Esophagus muscularis mucosa (tissue), 4 donors: ENCODE measurements at regions not wholly inside any gene's neighbourhood (a gene's known extent, or its start where the extent isn't known, plus 50 kb on each side); places are given as distances from the start of the nearest gene placed in this dataset.
"Not testable (repeated sequence)": the region's sequence is repeated elsewhere in the genome, so short reads cannot be mapped to it uniquely, and the experiment has no call there.

Experiments
- DNase-seq: peaks from one replicate; pipeline ENCODE4 v3.0.0-alpha.2; 2017; ENCODE audit errors: extremely low spot score
- H3K27ac ChIP-seq, 4 donors: fragments of 200-600 bp; sonication (generic); replicated peaks in 1 of 4; 1 replicate in 3 of 4; 2 replicates in 1 of 4; pipeline ENCODE4 v1.5.1; 2016 to 2019; ENCODE audit warnings: mild to moderate bottlenecking in 1 of 4
- H3K27me3 ChIP-seq, 4 donors: fragments of 200-600 bp; sonication (generic); one replicate each; pipeline versions ENCODE4 v1.5.1 to v1.6.0; 2016 to 2019
- H3K36me3 ChIP-seq, 4 donors: fragments of 200-600 bp; sonication (generic); one replicate each; pipeline ENCODE4 v1.5.1; 2016 to 2019
- H3K4me1 ChIP-seq, 4 donors: fragments of 200-600 bp; sonication (generic); one replicate each; pipeline ENCODE4 v1.5.1; 2016 to 2019
- H3K4me3 ChIP-seq, 4 donors: fragments of 200-600 bp; sonication (generic); 1 replicate in 2 of 4; 2 replicates in 2 of 4; pipeline ENCODE4 v1.5.1; 2016 to 2019; ENCODE audit warnings: mild to moderate bottlenecking in 4 of 4, moderate library complexity in 1 of 4
- H3K9me3 ChIP-seq, 4 donors: fragments of 200-600 bp; sonication (generic); 1 replicate in 3 of 4; 2 replicates in 1 of 4; pipeline ENCODE4 v1.5.1; 2016 to 2019
- EP300 ChIP-seq: sonication (generic); formaldehyde crosslinking; IDR thresholded peaks from one replicate; pipeline ENCODE4 v1.6.1; 2017; ENCODE audit warnings: antibody characterized with exemption
- POLR2A ChIP-seq: fragments of 450-650 bp; IDR thresholded peaks from one replicate; pipeline ENCODE4 v1.6.1; 2017; ENCODE audit warnings: antibody characterized with exemption, moderate library complexity, mild to moderate bottlenecking, low read depth
- POLR2AphosphoS5 ChIP-seq, 2 donors: sonication (generic); formaldehyde crosslinking; IDR thresholded peaks; one replicate each; pipeline ENCODE4 v1.6.1; 2017; ENCODE audit warnings: antibody characterized with exemption in 2 of 2
- WGBS: methylation state at CpG from one replicate; pipeline ENCODE4 v1.1.5; 2018; 5-methylcytosine and 5-hydroxymethylcytosine counted together
- intact Hi-C: fragments of 100-400 bp; cut with DNase I; formaldehyde crosslinking; loops from one replicate; pipeline ENCODE4 v1.15.1; 2023
- TF ChIP-seq, protein P1 (sequence below), 3 experiments: fragments of 200-600 bp in 2 of 3; fragments of 450-650 bp in 1 of 3; sonication (generic) in 2 of 3; IDR thresholded peaks; one replicate each; pipeline ENCODE4 v1.5.1; 2017 to 2019; ENCODE audit warnings: antibody characterized with exemption in 3 of 3, mild to moderate bottlenecking in 2 of 3, moderate library complexity in 1 of 3

DNA sequence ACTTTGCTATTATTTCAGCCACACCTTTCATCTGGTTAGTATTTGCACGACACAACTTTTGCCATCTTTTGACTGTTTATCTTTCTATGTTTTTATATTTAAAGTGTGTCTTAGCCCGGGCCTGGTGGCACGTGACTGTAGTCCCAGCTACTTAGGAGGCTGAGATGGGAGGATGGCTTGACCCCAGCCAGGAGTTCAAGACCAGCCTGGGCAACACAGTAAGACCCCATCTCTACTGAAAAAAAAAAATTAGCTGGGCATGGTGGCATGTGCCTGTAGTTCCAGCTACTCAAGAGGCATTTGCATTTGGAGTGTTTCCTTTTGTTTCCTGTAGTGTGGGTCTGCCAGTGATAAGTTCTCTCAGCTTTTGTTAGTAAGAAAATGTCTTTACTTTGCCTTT, 88.7 kb upstream of the GLI2 start:
- no peaks in the 10 kb centered on the region for H3K27me3 ChIP-seq
- no peaks in the 10 kb centered on the region for H3K4me1 ChIP-seq
- intact Hi-C loops = no loop called here
- H3K36me3 ChIP-seq = no peaks in the 10 kb centered on the region
- no peak overlapping the region for H3K4me3 ChIP-seq
- TF ChIP-seq EP300 (no peak), POLR2AphosphoS5 (IDR thresholded peaks at IDR 0.05) (no peak), POLR2A (no peak)
- TF ChIP-seq, protein P1, sequence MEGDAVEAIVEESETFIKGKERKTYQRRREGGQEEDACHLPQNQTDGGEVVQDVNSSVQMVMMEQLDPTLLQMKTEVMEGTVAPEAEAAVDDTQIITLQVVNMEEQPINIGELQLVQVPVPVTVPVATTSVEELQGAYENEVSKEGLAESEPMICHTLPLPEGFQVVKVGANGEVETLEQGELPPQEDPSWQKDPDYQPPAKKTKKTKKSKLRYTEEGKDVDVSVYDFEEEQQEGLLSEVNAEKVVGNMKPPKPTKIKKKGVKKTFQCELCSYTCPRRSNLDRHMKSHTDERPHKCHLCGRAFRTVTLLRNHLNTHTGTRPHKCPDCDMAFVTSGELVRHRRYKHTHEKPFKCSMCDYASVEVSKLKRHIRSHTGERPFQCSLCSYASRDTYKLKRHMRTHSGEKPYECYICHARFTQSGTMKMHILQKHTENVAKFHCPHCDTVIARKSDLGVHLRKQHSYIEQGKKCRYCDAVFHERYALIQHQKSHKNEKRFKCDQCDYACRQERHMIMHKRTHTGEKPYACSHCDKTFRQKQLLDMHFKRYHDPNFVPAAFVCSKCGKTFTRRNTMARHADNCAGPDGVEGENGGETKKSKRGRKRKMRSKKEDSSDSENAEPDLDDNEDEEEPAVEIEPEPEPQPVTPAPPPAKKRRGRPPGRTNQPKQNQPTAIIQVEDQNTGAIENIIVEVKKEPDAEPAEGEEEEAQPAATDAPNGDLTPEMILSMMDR (IDR thresholded peaks at IDR 0.05) = no peak
- no peak for DNase-seq
- H3K9me3 ChIP-seq = peaks cover 3 to 30% (median 28%) of the 10 kb centered on the region in 4 donors
- H3K27ac ChIP-seq = no peak overlapping the region
- 73% methylated on average over 3 of the region's 3 CpGs for WGBS

GRCh38 chr2:120647487-120647886, 88.2 kb upstream of the GLI2 start:
- H3K27me3 ChIP-seq = no peaks in the 10 kb centered on the region
- H3K4me1 ChIP-seq = no peaks in the 10 kb centered on the region
- H3K4me3 ChIP-seq = no peak overlapping the region
- H3K27ac ChIP-seq = no peak overlapping the region
- H3K9me3 ChIP-seq = peaks cover 3 to 30% (median 28%) of the 10 kb centered on the region in 4 donors
- H3K36me3 ChIP-seq = no peaks in the 10 kb centered on the region
- 60% methylated on average over 6 of the region's 6 CpGs for WGBS
- no peak for DNase-seq
- TF ChIP-seq, protein P1 (IDR thresholded peaks at IDR 0.05) = no peak
- no peak for TF ChIP-seq POLR2AphosphoS5 (IDR thresholded peaks at IDR 0.05)
- no peak for TF ChIP-seq POLR2A
- no peak for TF ChIP-seq EP300
- intact Hi-C loops = no loop called here

- H3K4me1 ChIP-seq, DNase-seq, intact Hi-C loops, H3K4me3 ChIP-seq, H3K36me3 ChIP-seq, H3K27ac ChIP-seq: not testable (repeated sequence)
- 85% methylated on average over 7 of the region's 7 CpGs for WGBS
- Histone ChIP-seq H3K9me3 (peaks cover 3 to 30% (median 28%) of the 10 kb centered on the region in 4 donors), H3K27me3 (peaks cover 0 to 14% (median 3%) of the 10 kb centered on the region in 4 donors)
Measured at GRCh38 chr2:120649381-120649780, 86.3 kb upstream of the GLI2 start.

GRCh38 chr2:120650022-120650644, 85.5 kb upstream of the GLI2 start:
- Histone ChIP-seq H3K4me3 (no peak overlapping the region), H3K4me1 (peaks cover 3 to 11% (median 7%) of the 10 kb centered on the region in 4 donors), H3K27me3 (peaks cover 0 to 22% (median 5%) of the 10 kb centered on the region in 4 donors), H3K27ac (no peak overlapping the region), H3K36me3 (no peaks in the 10 kb centered on the region), H3K9me3 (peaks cover 3 to 30% (median 28%) of the 10 kb centered on the region in 4 donors)
- intact Hi-C loops = no loop called here
- TF ChIP-seq POLR2A (no peak), EP300 (no peak)
- TF ChIP-seq, protein P1 (IDR thresholded peaks at IDR 0.05) = no peak
- DNase-seq = no peak
- whole genome bisulfite sequencing = 73% methylated on average over 1 of the region's 1 CpG

DNA sequence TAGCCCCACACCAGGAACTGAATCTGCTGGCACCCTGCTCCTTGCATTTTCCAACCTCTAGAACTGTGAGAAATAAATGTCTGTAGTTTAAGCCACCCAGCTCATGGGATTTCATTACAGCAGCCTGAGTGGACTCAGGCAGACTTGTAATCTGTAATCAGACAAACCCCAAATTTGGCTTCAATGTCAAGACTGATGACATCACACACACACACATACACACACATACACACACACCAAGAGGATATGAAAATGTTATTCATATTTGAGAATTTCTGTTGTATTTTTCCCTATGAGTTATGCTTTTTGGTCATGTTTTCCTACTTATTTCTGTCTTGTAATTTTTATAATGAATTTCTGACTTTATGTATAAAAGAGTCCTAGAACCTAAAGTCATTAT, 83.8 kb upstream of the GLI2 start:
- Histone ChIP-seq H3K27me3 (peaks cover 0 to 24% (median 5%) of the 10 kb centered on the region in 4 donors), H3K4me3 (no peak overlapping the region), H3K36me3 (no peaks in the 10 kb centered on the region), H3K4me1 (peaks cover 3 to 25% (median 17%) of the 10 kb centered on the region in 4 donors), H3K27ac (no peak overlapping the region), H3K9me3 (peaks cover 3 to 30% (median 28%) of the 10 kb centered on the region in 4 donors)
- DNase-seq = no peak
- TF ChIP-seq POLR2A = no peak
- TF ChIP-seq EP300 = no peak
- intact Hi-C loops = no loop called here

DNA sequence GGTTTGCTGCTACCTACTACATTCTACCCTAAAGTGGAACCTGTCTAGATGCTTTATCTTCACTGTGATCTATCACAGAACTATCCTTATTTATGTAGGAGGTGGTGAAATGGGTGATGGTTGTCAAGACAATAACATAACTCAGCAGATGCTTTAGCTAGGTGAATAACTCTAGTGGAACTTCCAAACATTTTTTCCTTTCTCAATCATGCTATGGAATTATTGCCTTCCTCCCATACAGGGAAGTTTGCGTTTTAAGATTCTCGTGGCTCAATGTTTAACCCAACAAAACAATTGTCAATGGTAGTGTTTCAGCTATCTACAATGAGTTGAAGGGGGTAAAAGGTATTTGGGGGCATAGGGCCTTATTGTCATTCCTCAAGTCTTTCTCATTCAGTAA, 82.6 kb upstream of the GLI2 start:
- intact Hi-C loops = no loop called here
- Histone ChIP-seq H3K27ac (no peak overlapping the region), H3K27me3 (peaks cover 0 to 24% (median 5%) of the 10 kb centered on the region in 4 donors), H3K4me3 (no peak overlapping the region), H3K36me3 (no peaks in the 10 kb centered on the region), H3K9me3 (peaks cover 3 to 30% (median 28%) of the 10 kb centered on the region in 4 donors), H3K4me1 (peaks cover 3 to 30% (median 24%) of the 10 kb centered on the region in 4 donors)
- WGBS = 66% methylated on average over 2 of the region's 2 CpGs
- no peak for DNase-seq
- TF ChIP-seq, protein P1 (IDR thresholded peaks at IDR 0.05) = no peak
- TF ChIP-seq POLR2AphosphoS5 (IDR thresholded peaks at IDR 0.05) (no peak), EP300 (no peak), POLR2A (no peak)
